HUES48 (cell line): ENCODE measurements at regions not wholly inside any gene's neighbourhood (a gene's known extent, or its start where the extent isn't known, plus 50 kb on each side); places are given as distances from the start of the nearest gene placed in this dataset.
"Not testable (repeated sequence)": the region's sequence is repeated elsewhere in the genome, so short reads cannot be mapped to it uniquely, and the experiment has no call there.

Experiments used
- H3K27ac ChIP-seq: one replicate; pipeline ENCODE4 v1.7.0; 2013; ENCODE audit warnings: low read depth, low read length, inconsistent platforms
- H3K27me3 ChIP-seq: 2 replicates; pipeline ENCODE4 v1.6.1; 2013; ENCODE audit warnings: mild to moderate bottlenecking, low read length; ENCODE audit not compliant: control insufficient read depth, insufficient read depth
- H3K36me3 ChIP-seq: 2 replicates; pipeline ENCODE4 v1.6.1; 2013; ENCODE audit warnings: low read length; ENCODE audit not compliant: control insufficient read depth, insufficient read depth
- H3K4me1 ChIP-seq: 2 replicates; pipeline ENCODE4 v1.6.1; 2013; ENCODE audit warnings: mild to moderate bottlenecking, low read length; ENCODE audit not compliant: control insufficient read depth, insufficient read depth
- H3K4me3 ChIP-seq: 2 replicates; pipeline ENCODE4 v1.5.1; 2013; ENCODE audit warnings: mild to moderate bottlenecking, low read depth, low read length
- H3K9ac ChIP-seq: 2 replicates; pipeline ENCODE4 v1.6.1; 2013; ENCODE audit warnings: mild to moderate bottlenecking, low read depth, low read length, moderate library complexity
- H3K9me3 ChIP-seq: 2 replicates; pipeline ENCODE4 v1.6.1; 2013; ENCODE audit warnings: low read length; ENCODE audit not compliant: control insufficient read depth, insufficient read depth

DNA sequence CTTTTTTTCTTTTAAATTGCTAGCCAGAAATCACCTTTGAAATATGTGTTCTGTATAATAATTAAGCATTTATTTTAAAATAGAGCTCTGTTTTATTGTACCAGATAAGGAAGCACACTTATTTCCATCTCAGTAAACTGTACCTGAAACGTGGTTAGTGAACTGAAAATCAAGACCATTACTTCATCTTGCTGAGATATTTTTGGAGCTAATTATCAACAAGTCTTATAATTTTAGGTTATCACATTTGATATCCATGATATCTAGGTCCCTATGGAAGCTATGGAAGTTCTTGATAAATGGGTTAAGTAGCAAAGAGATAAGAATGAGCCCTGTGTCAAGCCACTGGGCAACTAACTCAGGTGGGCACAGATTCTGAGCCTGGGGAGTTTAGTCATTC lies 187.2 kb downstream of the NFKBIZ start:
- Histone ChIP-seq H3K27me3 (no peaks in the 10 kb centered on the region), H3K9me3 (peaks cover 8% of the 10 kb centered on the region; the same call in 1 of the 2 replicates), H3K9ac (no peak overlapping the region), H3K4me1 (no peaks in the 10 kb centered on the region), H3K4me3 (no peak overlapping the region), H3K36me3 (no peaks in the 10 kb centered on the region), H3K27ac (no peak overlapping the region)

DNA sequence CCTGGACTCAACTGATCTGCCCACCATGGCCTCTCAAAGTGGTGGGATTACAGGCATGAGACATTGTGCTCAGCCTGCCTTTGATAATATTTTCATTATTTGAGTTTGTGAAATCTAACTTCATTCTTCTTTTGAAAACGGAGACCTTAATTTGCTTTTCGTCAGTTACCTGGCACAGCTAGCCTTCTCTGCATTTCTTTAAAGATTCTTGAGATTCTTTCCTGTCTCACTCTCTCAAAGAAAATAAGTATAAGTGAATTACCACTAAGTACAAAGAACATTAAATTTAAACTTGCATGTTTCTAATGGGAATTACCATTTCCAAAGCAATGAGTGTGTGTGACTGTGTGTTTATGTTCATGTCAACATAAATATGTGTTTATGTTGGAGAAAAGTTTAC lies 187.9 kb downstream of the NFKBIZ start:
- no peaks in the 10 kb centered on the region for H3K36me3 ChIP-seq
- no peak overlapping the region for H3K4me3 ChIP-seq
- H3K4me1 ChIP-seq: no peaks in the 10 kb centered on the region
- H3K9me3 ChIP-seq: peaks cover 8% of the 10 kb centered on the region; the same call in 1 of the 2 replicates
- H3K9ac ChIP-seq: no peak overlapping the region
- no peaks in the 10 kb centered on the region for H3K27me3 ChIP-seq
- H3K27ac ChIP-seq: no peak overlapping the region

DNA sequence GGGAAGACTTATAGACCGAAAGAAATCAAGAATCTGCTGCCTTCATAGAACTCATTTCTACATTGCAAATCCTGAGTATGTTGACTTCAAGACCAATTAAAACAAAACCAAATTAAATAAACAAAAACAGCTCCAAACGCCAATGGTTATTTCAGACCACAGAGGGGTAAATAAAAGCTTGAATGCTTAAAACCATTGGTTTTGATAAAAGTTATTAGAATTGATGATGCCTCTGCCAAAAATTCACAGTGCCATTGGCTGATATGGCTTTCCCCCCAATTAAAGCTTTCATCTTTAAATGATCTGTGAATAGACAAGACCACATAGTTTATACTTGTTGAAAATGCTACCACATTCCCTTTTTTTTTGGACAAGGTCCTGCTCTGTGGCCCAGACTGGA lies 188.5 kb downstream of the NFKBIZ start:
- peaks cover 8% of the 10 kb centered on the region; the same call in 1 of the 2 replicates for H3K9me3 ChIP-seq
- H3K36me3 ChIP-seq: no peaks in the 10 kb centered on the region
- H3K9ac ChIP-seq: no peak overlapping the region
- H3K27ac ChIP-seq: no peak overlapping the region
- H3K4me3 ChIP-seq: no peak overlapping the region
- H3K27me3 ChIP-seq: no peaks in the 10 kb centered on the region
- H3K4me1 ChIP-seq: no peaks in the 10 kb centered on the region

DNA sequence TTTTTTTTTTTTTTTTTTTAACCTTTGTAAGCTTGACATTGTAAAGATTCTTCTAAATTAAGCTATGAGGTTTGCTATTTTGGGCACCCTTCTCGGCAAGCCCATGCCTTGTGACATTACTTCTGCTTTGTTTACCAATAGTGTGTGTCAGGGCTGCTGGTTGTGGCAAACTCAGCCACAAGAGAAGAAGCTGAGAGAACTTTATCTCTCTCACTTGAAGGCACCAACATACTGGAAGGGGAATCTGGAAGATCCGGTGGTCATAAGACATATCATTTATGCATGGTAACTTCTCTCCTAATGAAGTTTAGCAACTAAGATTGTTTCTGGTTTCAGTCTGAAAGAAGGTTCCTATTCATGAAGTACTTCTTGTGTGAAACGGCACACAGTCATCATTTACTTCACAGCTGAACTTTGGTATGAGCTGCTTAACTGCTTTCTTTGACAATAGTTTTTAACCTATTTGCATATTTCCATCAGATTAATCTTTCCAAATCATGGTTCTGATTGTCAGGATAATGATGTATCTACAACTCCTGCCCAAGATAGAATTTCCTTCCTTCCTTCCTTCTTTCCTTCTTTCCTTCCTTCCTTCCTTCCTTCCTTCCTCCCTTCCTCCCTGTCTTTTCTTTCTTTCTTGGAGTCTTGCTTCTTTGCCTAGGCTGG lies 189.3 kb downstream of the NFKBIZ start:
- Histone ChIP-seq H3K36me3 (no peaks in the 10 kb centered on the region), H3K9ac (no peak overlapping the region), H3K9me3 (peaks cover 8% of the 10 kb centered on the region; the same call in 1 of the 2 replicates), H3K4me3 (no peak overlapping the region), H3K27me3 (no peaks in the 10 kb centered on the region), H3K4me1 (no peaks in the 10 kb centered on the region), H3K27ac (no peak overlapping the region)

DNA sequence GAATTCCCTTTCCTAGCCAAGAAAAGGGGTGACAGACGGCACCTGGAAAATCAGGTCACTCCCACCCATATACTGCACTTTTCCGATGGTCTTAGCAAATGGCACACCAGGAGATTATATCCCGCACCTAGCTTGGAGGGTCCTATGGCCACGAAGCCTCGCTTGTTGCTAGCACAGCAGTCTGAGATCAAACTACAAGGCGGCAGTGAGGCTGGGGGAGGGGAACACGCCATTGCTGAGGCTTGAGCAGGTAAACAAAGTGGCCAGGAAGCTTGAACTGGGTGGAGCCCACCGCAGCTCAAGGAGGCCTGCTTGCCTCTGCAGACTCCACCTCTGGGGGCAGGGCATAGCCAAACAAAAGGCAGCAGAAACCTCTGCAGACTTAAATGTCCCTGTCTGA lies 190.8 kb downstream of the NFKBIZ start:
- not testable (repeated sequence) for H3K9ac ChIP-seq, H3K9me3 ChIP-seq, H3K36me3 ChIP-seq, H3K4me3 ChIP-seq, H3K27ac ChIP-seq, H3K4me1 ChIP-seq, H3K27me3 ChIP-seq

DNA sequence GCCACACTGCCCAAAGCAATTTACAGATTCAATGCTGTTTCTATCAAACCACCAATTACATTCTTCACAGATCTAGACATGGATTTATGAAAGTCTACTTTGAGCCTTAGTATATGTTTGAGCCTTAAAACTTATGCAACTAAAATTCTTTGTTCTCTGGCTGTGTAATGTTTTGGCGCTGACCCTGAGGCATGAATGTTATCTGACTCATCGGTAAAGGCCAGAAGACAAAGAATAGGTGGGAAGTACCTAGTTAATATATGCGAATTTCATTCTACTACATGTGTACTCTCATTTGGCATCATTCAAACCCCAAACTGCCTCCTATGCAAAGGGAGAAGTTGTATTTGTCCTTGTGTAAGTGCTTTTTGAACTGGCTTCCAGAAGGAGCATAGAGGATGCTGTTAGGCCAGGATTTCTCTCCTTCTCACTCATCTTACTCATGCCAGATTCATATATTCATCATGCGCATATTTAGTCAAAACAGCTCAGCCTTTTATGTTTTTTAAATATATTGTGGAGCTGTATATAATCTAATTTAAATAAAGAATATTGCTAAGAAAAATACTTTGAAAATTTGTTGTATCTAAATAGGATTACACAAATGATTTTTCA lies 204.2 kb downstream of the NFKBIZ start:
- Histone ChIP-seq H3K4me3 (no peak overlapping the region), H3K4me1 (no peaks in the 10 kb centered on the region), H3K27me3 (no peaks in the 10 kb centered on the region), H3K27ac (no peak overlapping the region), H3K9me3 (peaks cover 3% of the 10 kb centered on the region; the same call in 1 of the 2 replicates), H3K9ac (no peak overlapping the region), H3K36me3 (no peaks in the 10 kb centered on the region)

DNA sequence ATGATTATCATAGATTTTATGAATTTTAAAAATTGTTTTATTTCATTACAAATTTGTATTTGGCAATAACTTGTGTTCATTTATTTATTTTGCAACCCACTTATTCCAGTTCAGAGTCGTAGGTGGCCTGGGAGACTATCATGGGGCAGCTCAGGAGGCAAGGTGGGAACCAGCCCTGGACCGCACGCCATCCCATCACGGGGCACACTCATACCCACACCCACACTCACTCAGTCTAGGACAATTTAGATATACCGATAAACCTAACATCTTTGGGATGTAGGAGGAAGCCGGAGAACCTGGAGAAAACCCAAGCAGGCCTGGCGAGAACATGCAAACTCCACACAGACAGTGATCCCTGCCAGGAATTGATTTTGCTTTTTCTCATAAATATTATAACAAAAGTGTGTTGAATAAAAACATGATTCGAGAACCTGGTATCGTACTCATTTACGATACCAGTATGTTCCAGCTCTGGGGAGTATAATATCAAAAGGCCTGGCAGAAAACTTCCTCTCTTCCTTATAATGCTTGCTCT lies 205.3 kb downstream of the NFKBIZ start:
- Histone ChIP-seq H3K9ac (no peak overlapping the region), H3K4me1 (no peaks in the 10 kb centered on the region), H3K27ac (no peak overlapping the region), H3K4me3 (no peak overlapping the region), H3K9me3 (0 out of 2 replicates have a peak, but pooled peaks cover 3% of the 10 kb centered on the region), H3K27me3 (no peaks in the 10 kb centered on the region), H3K36me3 (no peaks in the 10 kb centered on the region)

DNA sequence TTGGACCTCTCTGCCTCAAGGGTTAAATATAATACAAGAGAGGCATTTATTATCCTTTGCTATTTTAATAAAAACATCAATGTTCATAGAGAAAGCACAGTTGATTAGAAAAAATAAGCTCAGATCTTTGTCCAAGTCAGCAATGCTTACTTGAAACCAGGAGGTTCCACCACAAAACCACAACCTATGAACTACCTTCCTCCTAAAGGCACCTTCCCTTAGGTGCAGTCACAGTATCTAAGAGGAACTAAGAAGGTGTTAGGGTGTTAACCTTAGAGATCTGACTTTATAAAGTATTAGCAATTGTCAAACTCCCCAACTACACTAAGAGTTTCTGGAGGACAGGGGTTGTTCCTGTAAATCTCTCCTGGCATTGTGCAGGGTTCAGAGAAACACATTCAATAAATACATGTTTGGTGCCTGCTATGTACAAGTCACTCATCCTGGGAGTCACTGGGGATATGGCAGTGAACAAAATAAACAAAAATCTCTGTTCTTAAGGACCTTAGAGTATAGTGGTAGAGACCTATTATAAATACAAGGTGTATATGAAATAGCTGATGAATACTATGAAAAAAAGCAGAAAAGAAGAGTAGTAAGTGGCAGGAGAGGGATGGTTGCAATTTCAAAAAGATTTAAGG lies 208.6 kb downstream of the NFKBIZ start:
- H3K9me3 ChIP-seq: no peaks in the 10 kb centered on the region
- H3K4me1 ChIP-seq: no peaks in the 10 kb centered on the region
- no peaks in the 10 kb centered on the region for H3K27me3 ChIP-seq
- H3K4me3 ChIP-seq: no peak overlapping the region
- H3K36me3 ChIP-seq: no peaks in the 10 kb centered on the region
- no peak overlapping the region for H3K9ac ChIP-seq
- no peak overlapping the region for H3K27ac ChIP-seq

DNA sequence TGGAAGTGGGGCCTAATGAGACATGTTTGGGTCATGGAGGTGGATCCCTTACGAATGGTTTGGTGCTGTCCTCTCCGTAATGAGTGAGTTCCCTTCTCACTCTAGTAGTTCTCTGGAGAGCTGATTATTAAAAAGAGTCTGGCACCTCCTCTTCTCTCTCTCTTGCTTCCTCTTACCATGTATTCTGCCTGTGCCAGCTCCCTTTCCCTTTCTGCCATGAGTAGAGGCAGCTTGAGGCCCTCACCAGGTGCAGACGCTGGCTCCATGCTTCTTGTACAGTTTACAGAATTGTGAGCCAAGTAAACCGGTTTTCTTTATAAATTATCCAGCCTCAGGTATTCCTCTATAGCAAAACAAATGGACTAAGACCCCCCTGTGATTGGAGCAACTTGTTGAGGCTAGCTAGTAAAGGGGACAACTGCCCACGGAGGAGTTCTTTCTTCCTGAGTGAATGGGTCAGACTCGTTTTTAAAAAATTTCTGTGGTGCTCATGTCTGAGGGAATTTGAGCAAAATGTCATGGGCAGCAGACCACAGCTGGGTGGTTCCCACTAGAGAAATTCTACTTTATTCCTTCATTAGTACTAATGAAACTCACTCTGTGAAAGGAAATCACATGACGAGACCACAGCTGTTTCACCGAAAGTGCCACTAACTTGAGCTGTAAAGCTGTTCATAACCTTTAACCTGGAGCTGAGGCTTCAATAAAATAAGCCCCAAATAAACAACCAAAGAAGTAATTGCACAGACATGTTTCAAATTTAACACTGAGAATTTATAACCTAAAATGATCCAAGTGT lies 210.0 kb downstream of the NFKBIZ start:
- no peak overlapping the region for H3K9ac ChIP-seq
- H3K36me3 ChIP-seq: no peaks in the 10 kb centered on the region
- H3K27me3 ChIP-seq: no peaks in the 10 kb centered on the region
- no peak overlapping the region for H3K4me3 ChIP-seq
- H3K27ac ChIP-seq: no peak overlapping the region
- no peaks in the 10 kb centered on the region for H3K9me3 ChIP-seq
- H3K4me1 ChIP-seq: no peaks in the 10 kb centered on the region

DNA sequence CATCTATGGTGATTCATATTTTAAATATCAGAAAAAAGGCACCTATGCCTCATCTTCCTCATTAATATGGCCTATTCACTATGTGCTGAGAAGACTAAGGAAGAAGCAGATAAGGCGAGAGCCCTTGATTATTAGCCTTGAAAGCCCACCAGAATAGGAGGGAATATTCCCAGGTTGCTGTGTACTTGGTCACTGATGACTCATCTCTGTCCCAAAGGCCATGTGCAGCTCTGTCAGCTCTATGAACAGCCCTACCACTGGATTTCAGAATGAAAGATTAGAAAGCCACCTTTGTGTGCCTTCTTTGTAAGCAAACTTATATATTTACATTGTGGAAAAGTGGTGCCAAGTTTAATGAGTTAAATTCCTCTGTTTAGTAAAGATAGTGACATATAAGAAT lies 211.5 kb downstream of the NFKBIZ start:
- no peak overlapping the region for H3K27ac ChIP-seq
- H3K4me3 ChIP-seq: no peak overlapping the region
- no peaks in the 10 kb centered on the region for H3K9me3 ChIP-seq
- no peak overlapping the region for H3K9ac ChIP-seq
- no peaks in the 10 kb centered on the region for H3K4me1 ChIP-seq
- H3K27me3 ChIP-seq: no peaks in the 10 kb centered on the region
- no peaks in the 10 kb centered on the region for H3K36me3 ChIP-seq
